Stimulated activated CD4-positive, alpha-beta T cell treated with anti-CD3 and anti-CD28 coated beads, TNF-alpha, amount 100 ng/mL, for 48 hours (primary cell): ENCODE measurements at regions not wholly inside any gene's neighbourhood (a gene's known extent, or its start where the extent isn't known, plus 50 kb on each side); places are given as distances from the start of the nearest gene placed in this dataset.

Experiments
- DNase-seq, 3 donors: peaks; one replicate each; pipeline ENCODE4 v3.0.0-alpha.2; 2020; ENCODE audit warnings: low read depth in 3 of 3

DNA sequence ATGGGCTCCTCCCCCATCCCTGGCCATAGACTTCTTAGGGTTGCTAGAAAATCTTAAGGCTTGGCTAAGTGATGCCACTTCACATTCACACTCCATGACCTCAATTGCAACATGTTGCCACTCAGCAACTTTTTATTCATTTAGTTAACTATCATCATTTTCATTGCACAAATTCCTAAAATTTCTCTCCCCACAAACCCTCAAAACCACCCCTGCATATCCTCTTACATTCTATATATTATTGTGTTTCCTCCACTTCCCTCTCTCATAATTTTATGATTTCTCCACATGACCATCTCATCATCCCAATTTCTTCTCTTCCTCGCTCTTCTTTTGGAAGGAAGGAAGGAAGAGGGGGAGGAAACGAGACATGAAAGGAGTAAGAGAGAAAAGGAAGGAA lies 436.0 kb downstream of the HACE1 start:
- no peak for DNase-seq

DNA sequence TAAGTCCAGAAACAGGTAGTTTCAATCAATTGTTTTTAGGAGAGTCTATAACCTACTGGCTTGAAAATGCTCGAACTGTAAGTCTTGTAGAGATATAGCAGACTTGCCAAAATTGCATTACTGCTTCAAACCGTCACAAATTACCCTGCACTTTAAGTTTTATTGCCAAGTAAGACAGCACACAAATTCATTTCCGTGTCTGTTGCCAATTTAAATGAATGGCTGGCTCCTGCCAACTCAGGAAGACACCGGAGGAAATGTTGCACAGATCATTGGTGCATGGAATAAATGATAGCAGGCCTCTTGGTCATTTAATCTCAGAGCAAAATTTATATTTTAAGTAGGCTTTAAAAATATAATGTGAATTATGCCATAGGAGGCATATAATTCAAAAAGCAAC lies 438.1 kb downstream of the HACE1 start:
- no peak for DNase-seq

DNA sequence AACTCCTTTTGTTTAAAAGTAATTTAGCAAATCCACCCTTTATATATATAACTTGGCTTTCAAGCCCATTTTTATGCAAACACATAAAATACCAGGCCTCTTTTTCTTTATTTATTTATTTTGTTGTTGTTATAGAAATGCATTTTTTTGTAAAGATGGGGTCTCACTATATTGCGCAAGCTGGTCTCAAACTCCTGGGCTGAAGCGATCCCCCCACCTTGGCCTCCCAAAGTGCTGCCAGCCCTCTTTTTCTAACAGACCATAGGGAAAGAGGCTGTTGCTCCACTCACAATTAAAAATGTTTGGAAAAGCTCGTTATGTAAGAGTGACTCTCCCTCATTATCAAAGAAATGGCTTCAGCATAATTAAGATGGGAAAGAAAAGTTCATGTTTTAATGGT lies 440.9 kb downstream of the HACE1 start:
- no peak for DNase-seq

DNA sequence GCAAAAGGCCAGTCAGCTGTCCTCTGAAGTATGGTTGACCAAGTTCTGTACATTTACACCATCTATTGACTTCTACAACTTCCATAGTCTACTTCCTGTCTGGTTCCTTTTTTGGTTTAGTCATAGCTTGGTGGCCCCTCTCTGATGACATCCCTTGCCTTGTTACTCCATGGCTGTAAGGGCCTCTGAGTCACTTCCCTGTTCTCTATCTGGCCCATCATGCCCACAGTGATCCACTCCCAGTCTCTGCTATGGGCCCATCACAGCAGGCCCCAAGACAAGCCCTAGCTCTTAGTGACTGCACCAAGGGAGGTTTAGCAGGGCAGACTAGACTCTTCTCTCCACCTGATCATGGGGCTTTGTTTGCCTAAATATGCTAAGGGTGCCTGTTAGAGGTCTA lies 441.6 kb downstream of the HACE1 start:
- DNase-seq = no peak

DNA sequence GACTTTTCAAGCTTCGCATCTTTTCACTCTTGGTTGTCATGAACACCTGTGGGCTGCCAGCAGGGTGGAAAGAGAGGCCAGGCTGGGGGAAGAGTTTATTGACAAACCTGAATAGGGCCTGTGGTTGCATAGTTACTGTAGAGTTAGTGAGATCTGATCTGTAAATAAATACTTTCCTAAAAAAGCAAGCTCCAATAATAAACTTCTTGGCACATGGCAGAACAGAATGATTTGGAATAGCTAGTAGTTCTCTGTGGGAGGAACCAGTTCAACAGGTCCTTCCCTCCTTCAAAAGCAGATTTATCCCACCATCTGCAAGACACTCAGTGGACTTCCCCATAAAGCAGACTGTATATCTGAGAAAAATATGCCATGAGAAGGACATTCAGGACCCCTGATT lies 445.0 kb downstream of the HACE1 start:
- DNase-seq = no peak

DNA sequence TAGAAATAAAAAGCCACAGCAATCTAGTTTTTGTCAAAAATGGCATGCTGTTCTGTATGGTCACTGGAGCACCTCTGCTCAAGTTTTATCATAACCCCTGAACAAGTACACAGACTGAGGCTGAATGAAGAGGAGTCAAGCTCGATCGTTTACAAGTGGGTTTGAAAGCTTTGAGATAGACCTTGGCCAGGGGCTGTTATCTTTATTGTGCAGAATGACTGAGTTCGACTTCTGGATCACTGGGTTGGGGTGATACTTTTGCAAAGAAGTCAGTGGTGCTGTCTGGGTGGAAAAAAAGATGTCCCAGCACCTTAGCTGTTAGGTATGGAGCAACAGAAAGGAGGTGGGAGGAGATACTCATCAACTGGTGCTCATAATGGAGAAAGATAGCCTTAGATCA lies 446.0 kb downstream of the HACE1 start:
- no peak for DNase-seq

DNA sequence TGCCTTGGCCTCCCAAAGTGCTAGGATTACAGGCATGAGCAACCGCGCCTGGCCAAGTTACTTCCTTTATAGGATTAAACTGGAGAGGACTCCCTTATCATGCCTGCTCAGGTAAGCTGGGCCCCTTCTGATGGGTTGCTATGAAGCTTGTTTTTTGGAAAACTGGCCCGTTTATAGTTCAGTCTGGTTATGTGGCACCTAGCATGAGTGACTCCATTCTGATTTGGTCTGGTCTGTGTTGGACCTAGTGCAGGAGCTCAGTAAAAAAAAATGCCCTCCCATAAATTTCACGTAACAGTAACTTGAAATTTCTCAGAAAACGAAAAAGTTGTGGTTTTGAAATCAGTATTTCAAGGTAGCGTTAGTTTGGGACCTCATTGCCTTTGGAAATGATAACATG lies 448.4 kb downstream of the HACE1 start:
- no peak for DNase-seq

DNA sequence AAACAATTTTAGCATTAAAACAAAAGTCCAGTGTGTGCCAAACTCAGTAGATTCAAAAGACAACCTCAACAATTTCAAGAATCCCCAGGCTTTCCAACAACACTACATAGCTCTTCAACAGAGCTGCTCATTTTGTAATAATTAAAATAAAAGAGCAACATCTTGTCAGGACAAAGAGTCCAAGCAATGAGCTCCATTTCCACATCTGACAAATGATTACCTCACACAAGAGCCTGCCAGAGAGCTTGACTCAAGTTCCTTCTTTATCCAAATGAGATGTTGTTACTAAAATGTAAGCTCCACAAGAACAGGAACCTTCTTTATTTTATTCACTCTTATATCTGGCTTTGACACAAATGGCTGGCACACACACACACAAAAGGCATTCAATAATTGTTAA lies 449.8 kb downstream of the HACE1 start:
- DNase-seq = no peak

DNA sequence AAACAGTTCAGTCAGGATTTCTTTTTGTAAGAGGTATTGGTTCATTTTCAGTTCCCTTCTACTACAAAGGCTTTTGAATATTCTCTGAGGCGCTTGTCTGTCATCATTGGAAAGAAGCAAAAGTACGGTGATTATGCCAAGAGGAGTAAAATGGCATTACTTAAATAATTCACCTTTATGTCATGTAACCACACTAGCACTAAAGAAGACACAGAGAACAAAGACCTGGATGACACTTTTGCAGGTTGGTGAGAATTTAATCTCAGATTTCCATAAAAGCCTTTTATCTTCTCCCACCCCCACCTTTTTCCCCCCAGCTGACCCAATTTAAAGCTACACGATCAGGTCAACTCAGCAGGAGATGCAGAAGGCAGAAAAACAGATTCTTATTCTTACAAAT lies 451.8 kb downstream of the HACE1 start:
- DNase-seq = no peak

DNA sequence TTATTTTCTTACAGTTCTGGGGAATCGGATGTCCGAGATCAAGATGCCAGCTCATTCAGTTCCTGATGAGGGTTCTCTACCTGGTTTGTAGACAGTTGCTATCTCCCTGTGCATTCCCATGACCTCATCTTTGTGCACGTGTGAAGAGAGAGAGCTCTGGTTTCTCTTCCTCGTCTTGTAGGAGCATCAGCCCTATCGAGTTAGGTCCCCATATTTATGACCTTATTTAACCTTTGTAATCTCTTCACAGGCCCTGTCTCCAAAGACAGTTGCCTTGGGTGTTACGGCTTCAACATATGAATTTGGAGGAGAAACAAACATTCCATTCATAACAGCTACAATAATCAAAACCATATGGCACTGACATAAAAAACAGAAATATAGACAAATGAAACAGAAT lies 455.3 kb downstream of the HACE1 start:
- no peak for DNase-seq

DNA sequence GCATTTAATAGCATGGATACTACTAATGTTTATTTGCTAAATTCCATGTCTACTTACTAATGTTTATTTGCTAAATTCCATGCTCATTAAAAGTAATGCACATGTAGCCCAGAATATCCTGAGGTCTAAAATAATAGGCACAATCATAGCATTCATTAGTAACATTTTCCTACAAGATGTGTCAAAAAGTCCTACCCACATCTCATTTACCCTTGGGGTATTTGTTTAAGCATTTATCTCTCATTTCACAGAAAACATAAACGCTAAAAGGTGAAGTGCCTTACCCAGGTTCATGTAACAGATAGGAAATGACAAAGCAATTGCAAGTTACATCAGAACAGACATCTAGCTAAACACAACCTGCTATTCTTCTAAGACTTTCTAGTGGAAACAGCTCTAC lies 457.1 kb downstream of the HACE1 start:
- no peak for DNase-seq

DNA sequence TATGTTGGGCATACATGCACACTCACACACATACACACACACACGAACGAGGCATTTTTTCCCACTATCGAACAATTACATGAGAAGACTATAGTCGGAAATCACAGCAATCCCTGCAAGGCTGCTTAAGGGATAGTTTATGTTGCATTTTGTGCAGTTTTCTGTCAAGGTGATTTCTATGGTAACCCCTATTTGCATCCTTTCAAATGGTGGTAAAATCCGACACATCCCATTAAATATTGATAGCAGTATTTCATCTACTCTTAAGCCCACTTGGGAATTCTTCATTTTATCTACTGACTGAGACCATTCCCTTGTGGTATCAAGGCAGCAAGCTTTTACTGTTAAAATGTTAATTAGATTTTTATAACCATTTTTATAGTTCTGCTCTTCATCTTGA lies 457.8 kb downstream of the HACE1 start:
- no peak for DNase-seq

DNA sequence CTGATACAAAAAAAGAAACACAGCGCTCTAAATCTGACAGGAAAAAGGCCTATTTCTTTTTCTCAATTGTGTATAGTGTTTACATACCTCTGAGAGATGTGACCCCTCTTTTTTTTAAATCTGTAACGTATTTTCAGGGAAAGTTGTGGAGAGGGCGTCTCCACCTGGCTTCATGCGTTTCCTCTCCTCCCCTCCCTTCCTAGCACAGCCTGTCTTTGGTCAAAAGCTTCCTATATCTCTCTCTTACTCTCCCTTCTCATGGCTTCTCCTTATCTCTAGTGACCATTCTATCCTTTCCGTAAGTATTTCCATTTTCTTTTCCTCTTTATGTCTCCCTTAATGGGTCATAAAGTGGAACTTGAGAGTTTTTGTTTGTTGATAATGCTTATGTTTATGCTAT lies 458.9 kb downstream of the HACE1 start:
- DNase-seq = no peak

DNA sequence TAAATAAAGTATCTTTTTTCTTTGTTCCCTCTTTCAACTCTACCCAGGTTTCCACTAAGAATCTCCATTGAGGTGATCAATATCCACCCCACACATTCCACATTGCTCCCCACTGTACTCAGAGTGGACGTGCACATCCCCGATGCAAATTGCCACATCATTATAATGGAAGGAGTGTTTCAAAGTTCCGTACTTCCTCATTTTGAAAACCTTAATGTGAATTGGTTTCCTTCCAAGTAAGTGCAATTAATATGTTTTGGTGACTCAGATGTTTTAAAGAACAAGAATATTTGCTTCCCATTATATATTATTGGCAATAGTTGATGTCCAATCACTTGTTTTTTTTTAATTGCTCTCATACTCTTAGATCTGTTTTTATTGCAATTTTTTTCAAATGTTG lies 463.6 kb downstream of the HACE1 start:
- DNase-seq = no peak

DNA sequence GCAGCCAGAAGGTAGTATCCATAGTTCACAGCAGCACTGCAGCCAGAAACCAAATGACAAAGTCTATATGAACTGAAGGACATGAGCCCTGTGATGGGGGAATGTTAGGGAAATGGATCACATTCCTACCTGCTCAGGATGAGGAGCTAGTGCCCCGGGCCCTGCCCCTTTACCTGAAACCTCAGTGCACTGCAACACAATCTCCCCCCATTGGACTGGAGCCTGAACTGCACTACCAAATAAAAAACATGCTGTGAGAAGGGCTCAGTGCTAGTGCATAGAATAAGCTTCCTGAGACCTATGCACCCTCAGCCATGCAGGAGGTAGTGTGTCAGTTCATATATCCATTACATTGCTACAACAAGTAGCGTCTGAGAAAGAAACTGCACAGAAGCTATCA lies 477.8 kb downstream of the HACE1 start:
- DNase-seq = no peak

DNA sequence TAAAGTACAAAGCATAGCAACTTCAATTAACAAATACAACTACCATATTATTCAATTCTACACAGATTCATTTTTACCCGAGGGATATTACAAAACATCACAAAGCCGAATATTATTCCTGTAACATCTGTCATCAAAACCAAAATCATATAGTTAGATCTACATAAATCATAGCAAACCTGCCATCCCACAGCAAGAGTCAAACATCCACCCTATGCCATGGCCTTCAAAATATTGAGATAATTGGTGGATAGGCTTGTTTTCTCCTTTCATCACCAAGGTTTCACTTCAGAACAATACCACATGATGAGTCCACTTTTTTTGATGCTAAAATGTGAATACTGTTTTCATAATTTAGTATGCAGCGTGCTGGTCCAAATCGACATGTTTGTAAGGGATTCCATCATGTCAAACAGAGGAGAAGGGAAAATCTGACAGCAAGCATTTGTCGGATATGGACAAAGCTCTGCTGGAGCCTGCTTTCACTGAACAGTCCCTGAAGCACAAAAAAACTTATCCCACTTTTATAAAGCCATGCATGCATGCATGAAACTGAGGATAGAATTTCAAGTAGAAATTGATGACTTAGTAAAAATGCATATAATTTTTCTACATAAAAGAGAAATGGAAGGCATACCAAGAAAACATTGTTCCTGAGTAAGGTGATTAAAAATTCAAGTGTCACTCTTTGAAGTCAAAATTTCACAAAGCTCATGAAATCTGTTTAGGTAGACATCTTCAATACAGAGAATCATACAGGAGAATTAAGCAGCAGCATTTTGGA lies 494.1 kb downstream of the HACE1 start:
- no peak for DNase-seq

DNA sequence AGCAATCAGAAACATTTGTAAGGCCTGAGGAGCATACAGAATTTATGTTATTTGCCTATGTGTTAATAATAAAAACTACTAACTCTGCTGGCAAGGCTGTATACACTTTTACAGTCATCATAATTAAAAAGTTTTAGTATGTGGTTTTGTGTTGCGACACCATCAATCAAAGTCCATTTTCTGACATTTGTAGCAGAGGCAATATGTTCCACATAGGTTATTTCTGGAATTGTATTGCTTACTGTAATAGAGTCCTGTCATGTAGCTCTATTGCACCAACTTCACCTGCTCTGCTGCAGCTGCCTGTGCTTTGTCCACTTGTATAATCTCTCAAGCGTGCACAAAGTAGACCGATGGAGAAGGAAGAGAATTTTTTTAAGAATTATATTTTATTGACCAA lies 501.8 kb downstream of the HACE1 start:
- no peak for DNase-seq

DNA sequence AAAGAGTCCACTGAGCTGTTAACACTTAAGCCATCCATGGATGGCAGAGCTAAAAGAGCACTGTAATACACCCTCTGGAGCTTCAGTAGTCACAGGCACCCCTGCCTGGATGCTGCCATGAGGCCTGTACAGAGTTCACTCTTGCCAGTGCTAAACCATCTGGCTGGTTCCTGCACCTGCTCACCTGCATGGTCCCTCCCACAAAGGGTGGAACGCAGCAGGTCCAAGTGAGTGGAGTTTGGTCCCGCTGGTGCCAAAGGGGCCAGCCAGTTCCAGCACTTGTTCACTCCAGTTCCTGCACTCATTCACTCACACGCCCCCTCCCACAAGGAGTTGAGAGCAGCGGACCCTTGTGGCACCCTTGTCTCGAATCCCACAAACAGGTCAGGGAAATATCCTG lies 503.5 kb downstream of the HACE1 start:
- no peak for DNase-seq

DNA sequence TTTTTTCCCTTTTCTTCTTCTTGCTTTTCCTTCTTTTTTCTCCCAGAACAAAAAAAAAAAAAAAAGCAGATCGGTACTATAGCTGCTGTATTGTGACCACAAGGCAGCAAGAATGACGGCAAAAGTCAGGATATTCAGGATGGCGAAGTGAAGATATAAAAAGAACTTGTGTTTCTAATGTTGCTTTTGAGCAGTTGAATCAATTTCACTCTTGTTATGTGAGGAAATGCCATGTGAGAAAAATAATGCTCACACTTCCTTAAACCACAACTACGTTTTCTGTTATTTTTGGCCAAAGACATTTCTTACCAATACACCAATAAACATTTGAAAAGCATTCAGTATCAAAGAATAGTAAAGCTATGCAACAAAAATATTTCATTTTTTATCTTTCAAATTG lies 510.5 kb downstream of the HACE1 start:
- no peak for DNase-seq

DNA sequence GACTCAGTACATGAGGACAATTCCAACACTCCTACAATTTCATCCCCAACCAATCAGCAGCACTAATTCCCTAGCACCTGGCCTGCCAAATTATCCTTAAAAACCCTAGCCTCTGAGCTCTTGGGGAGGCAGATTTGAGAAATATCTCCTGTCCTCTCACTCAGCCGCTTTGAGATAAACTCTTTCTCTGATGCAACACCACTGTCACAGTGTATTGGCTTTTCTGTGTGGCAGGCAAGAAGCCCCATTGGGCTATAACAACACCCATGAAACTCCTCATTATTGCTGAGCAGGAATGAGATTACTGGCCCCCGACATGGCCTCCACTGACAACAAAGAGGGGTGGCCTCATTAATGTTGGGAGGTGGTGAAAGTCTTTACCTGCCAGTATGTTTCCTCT lies 515.5 kb downstream of the HACE1 start:
- DNase-seq = no peak

DNA sequence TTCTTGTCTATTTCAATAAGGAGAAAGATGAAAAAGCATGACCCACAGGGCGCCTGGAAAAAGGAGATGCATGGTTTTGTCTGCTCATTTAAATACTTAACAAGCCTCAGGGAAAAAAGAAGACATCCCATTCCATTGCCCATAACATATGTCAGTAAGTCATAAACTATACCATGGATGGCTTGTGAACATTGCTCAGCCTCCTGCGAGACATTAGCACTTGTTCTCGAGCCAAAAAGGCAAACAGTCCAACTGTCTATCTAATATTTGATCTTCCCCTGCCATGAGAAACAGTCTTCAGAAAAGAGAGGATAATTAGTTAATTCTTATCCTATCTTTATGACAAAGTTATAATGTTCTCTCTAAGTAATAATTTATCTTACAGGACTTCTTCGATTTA lies 527.4 kb downstream of the HACE1 start:
- DNase-seq = no peak

DNA sequence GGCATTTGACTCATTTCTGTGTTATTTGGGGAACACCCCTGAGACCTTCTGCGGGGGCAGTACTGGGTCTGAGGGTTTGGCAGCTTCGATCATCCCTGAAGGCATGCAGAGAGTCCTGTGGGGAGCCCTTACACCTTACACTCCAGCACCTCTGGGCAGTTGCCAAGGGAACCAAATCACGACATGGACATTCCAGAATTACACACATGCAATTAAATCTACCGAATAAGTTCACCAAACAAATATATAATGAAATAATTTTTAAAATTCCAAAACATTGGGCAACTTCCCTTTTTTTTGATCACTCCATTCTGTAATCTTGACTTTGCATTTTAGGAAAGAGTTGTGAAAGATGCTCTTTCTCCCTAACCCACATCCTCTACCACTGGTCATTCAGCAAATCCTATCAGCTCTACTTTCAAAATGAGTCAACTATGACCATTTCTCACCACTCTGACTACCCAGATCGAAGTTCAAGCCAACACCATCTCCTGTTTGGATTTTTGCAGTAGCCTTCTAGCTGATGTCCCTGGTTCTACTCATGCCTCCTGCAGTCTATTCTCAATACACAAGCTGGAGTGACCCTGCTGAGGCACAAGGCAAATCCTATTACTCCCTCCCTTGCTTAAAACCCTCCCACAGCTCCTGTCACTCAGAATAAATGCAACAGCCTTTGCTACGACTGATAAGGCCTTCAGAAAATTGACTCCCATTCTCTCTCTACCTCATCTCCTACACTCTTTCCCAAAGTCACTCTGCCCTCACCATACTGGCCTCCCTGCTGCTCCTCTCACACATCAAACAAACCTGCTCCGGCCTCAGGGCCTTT lies 533.3 kb downstream of the HACE1 start:
- DNase-seq = no peak

DNA sequence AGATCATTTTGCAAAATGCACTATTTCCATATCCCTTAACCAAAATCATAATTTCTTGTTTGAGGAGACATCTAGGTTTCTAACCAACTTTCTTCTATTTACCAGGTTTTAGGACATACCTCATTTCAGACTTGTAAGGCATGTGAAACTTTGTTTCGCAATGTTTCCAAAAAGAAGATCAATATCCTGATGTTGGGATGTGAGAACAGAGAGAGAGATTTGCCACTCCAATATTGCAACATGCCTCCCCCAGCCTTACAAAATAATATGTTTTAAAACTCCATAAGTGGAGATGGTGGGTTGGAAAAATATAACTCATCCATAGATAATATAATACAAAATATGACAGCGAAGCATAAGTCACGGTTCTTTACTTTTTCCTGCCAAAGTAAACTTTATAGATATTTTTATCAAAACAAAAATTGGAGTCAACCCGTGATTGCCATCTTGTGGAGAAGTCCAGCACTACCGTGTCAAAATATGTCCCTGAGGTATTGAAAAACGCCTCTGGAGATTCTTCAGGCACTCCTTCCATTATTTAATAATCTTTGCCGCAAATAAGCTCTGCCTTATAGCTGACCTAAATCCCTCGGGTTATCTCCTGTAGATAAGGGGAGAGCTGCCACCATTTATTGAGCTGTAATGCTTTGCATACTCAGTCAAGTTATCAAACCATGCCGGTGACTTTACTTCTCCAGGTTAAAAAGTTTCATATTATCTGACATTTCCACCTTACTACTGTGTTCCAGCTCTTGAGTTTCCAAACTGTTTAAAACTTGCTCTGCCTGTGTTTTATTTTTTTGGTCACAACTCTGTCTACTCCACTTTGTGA lies 534.2 kb downstream of the HACE1 start:
- DNase-seq = no peak
